ENCODE measurements at regions not wholly inside any gene's neighbourhood (a gene's known extent, or its start where the extent isn't known, plus 50 kb on each side); places are given as distances from the start of the nearest gene placed in this dataset.

- H2BK20ac ChIP-seq (ENCODE audit: low read depth, low read length), result peak overlapping the region; percentile 93
- no peaks in the 10 kb centered on the region for H3K36me3 ChIP-seq (ENCODE audit: control insufficient read depth, insufficient read depth, low read length)
- H3K4me1 ChIP-seq (ENCODE audit: control insufficient read depth, insufficient read depth, low read length), result peaks cover 4% of the 10 kb centered on the region
- peak overlapping the region; percentile 86 for H3K18ac ChIP-seq (ENCODE audit: low read depth, low read length)
- H3K9me1 ChIP-seq (ENCODE audit: insufficient read depth, low read length), result peaks cover 8% of the 10 kb centered on the region
- peak overlapping the region; percentile 61; the same call in 1 of the 2 replicates for H3K27ac ChIP-seq (ENCODE audit: insufficient read depth, low read length)
- ChIA-PET CTCF (no interaction called here), POLR2A (ENCODE audit: unreplicated experiment) (no interaction called here)
- no peak overlapping the region for H3K56ac ChIP-seq (ENCODE audit: extremely low read depth, insufficient read depth, low read length)
- no peak overlapping the region for H2AK9ac ChIP-seq (replicated peaks; ENCODE audit: low read depth, low read length, poor library complexity)
- no peak overlapping the region for H3K9ac ChIP-seq (ENCODE audit: low read depth, low read length)
- peak overlapping the region; percentile 46; the same call in 1 of the 2 replicates for H3K23ac ChIP-seq (ENCODE audit: low read depth, low read length)
- no peaks in the 10 kb centered on the region for H3K27me3 ChIP-seq (ENCODE audit: control insufficient read depth, insufficient read depth, low read length)
- intact Hi-C loops (cut with micrococcal nuclease) (no loop called here), dilution Hi-C loops (cut with HindIII; ENCODE audit: low sequenced_read_pairs, unreplicated experiment) (no loop called here), in situ Hi-C loops (cut with MboI; ENCODE audit: low sequenced_read_pairs) (no loop called here)
- H2BK15ac ChIP-seq (ENCODE audit: low read depth, low read length), result peak overlapping the region; percentile 76; the same call in 1 of the 3 replicates
- no peaks in the 10 kb centered on the region for H3K79me1 ChIP-seq (ENCODE audit: low read depth in 1 of 2, low read length in 2 of 2)
- no peak overlapping the region; the same call in 1 of the 2 replicates for H4K5ac ChIP-seq (ENCODE audit: low read depth, low read length)
- H3K4me3 ChIP-seq (ENCODE audit: insufficient read depth, low read depth, low read length), result no peak overlapping the region
- ATAC-seq (ENCODE audit: low read depth) (peak; percentile 80), DNase-seq (peak; percentile 85)
- H2AK5ac ChIP-seq (ENCODE audit: low read depth, low read length), result peak overlapping the region; percentile 74; the same call in 1 of the 2 replicates
- no peak overlapping the region for H2AFZ ChIP-seq (replicated peaks; ENCODE audit: low read length, poor library complexity)
- peak overlapping the region; percentile 66 for H2BK5ac ChIP-seq (ENCODE audit: low read depth, low read length, poor library complexity, severe bottlenecking)
- H3K4me2 ChIP-seq (ENCODE audit: low read depth, low read length), result no peak overlapping the region
- H2BK120ac ChIP-seq (ENCODE audit: low read depth, low read length), result peak overlapping the region; percentile 84
- TF ChIP-seq MAZ (IDR thresholded peaks at IDR 0.05; ENCODE audit: borderline replicate concordance, low read depth, low read length), result no peak
- no peak for TF ChIP-seq SMC3 (IDR thresholded peaks at IDR 0.05; ENCODE audit: low read depth, low read length)
- TF ChIP-seq RFX5 (IDR thresholded peaks at IDR 0.05; ENCODE audit: low read depth, low read length), result no peak
- TF ChIP-seq CEBPB (IDR thresholded peaks at IDR 0.05; ENCODE audit: low read depth, low read length), result peak; percentile 24; the same call in 1 of the 2 replicates
- no peak for TF ChIP-seq RCOR1 (IDR thresholded peaks at IDR 0.05; ENCODE audit: insufficient replicate concordance, low read length)
- TF ChIP-seq NFE2L2 (IDR thresholded peaks at IDR 0.05; ENCODE audit: low read depth, low read length), result peak; percentile 99
- no peak for TF ChIP-seq USF2 (IDR thresholded peaks at IDR 0.05; ENCODE audit: low read depth, low read length)
- TF ChIP-seq MAFK (IDR thresholded peaks at IDR 0.05; ENCODE audit: low read depth, low read length), result peak; percentile 84
- TF ChIP-seq BHLHE40 (IDR thresholded peaks at IDR 0.05; ENCODE audit: low read depth, low read length), result no peak
- TF ChIP-seq ELK1 (IDR thresholded peaks at IDR 0.05; ENCODE audit: borderline replicate concordance, low read depth, low read length), result no peak
- no peak for TF ChIP-seq CHD1 (IDR thresholded peaks at IDR 0.05; ENCODE audit: low read depth, low read length)
- no peak for TF ChIP-seq MXI1 (IDR thresholded peaks at IDR 0.05; ENCODE audit: borderline replicate concordance, low read depth, low read length)
- no peak for TF ChIP-seq RAD21 (IDR thresholded peaks at IDR 0.05; ENCODE audit: low read length)
- no peak for TF ChIP-seq CTCF (conservative IDR thresholded peaks at IDR 0.05; ENCODE audit: low read depth, low read length)
- TF ChIP-seq POLR2A (IDR thresholded peaks at IDR 0.05; ENCODE audit: low read depth, low read length), result no peak
- TF ChIP-seq FOS (IDR thresholded peaks at IDR 0.05; ENCODE audit: low read depth, low read length), result 0 out of 2 replicates have a peak, but pooled peaks have one; percentile 31
- H3K9me3 ChIP-seq (ENCODE audit: control insufficient read depth, insufficient read depth, low read length), result no peaks in the 10 kb centered on the region
- H3K4ac ChIP-seq (ENCODE audit: low read depth, low read length), result peak overlapping the region; percentile 72
- H3K14ac ChIP-seq (replicated peaks; ENCODE audit: low read depth, low read length), result peak overlapping the region; percentile 84
- BruUV-seq (replicated peaks), result no TSS peak
- peak overlapping the region in 1 of 2 experiments; percentile 55; a peak in 2 of 4 replicates for H4K8ac ChIP-seq (ENCODE audit: low read depth in 2 of 2, low read length in 2 of 2)
- peak overlapping the region; percentile 75 for H4K91ac ChIP-seq (ENCODE audit: insufficient read depth, low read depth, low read length)
- no CpG with 5 or more reads among the region's 1 CpG for WGBS, 2 experiments (ENCODE audit: extremely low coverage in 2 of 2, insufficient read length in 1 of 2)
- no peaks in the 10 kb centered on the region for H4K20me1 ChIP-seq (ENCODE audit: insufficient read depth, low read length)
These were observed 118.3 kb upstream of the NEDD4L start for GRCh38 chr18:57925706-57926105.

Data from IMR-90 (cell line).